ENCODE measurements at regions not wholly inside any gene's neighbourhood (a gene's known extent, or its start where the extent isn't known, plus 50 kb on each side); places are given as distances from the start of the nearest gene placed in this dataset.

- no peak for ATAC-seq
- H3K4me1 ChIP-seq (ENCODE audit: control insufficient read depth, insufficient read depth, low read length), result no peaks in the 10 kb centered on the region
- Mint-ChIP-seq H3K36me3 (peaks cover 11% of the 10 kb centered on the region), H3K27ac (no peak overlapping the region), H3K4me1 (no peaks in the 10 kb centered on the region), H3K4me3 (no peak overlapping the region), H3K27me3 (ENCODE audit: low read depth in 2 of 2) (no peaks in the 10 kb centered on the region), H3K9me3 (peaks cover 8 to 16% of the 10 kb centered on the region in 2 donors)
- peaks cover 9% of the 10 kb centered on the region for H3K9me3 ChIP-seq (ENCODE audit: control insufficient read depth, insufficient read depth, low read length)
- no peaks in the 10 kb centered on the region for H3K27me3 ChIP-seq (ENCODE audit: control insufficient read depth, insufficient read depth, low read length)
- DNase-seq, result no peak
- intact Hi-C loops (cut with micrococcal nuclease), result no loop called here
- no peaks in the 10 kb centered on the region for H3K36me3 ChIP-seq (ENCODE audit: control insufficient read depth, insufficient read depth, low read length)
- H3K27ac ChIP-seq (ENCODE audit: low read length), result no peak overlapping the region
- H3K4me3 ChIP-seq (ENCODE audit: low read length), result no peak overlapping the region
- 60% methylated on average over 1 of the region's 2 CpGs for WGBS (ENCODE audit: insufficient coverage)
- no peak for TF ChIP-seq CTCF (IDR thresholded peaks at IDR 0.05)
These were observed 422.3 kb downstream of the CAAP1 start for GRCh38 chr9:26470284-26470683.

GRCh38 chr9:26463837-26464236 is 428.8 kb downstream of the CAAP1 start:
- Mint-ChIP-seq H3K4me1 (no peaks in the 10 kb centered on the region), H3K4me3 (no peak overlapping the region), H3K27ac (no peak overlapping the region), H3K9me3 (peaks cover 7 to 10% of the 10 kb centered on the region in 2 donors), H3K36me3 (peaks cover 9% of the 10 kb centered on the region), H3K27me3 (ENCODE audit: low read depth in 2 of 2) (no peaks in the 10 kb centered on the region)
- Histone ChIP-seq H3K36me3 (ENCODE audit: control insufficient read depth, insufficient read depth, low read length) (no peaks in the 10 kb centered on the region), H3K9me3 (ENCODE audit: control insufficient read depth, insufficient read depth, low read length) (peaks cover 4% of the 10 kb centered on the region), H3K27ac (ENCODE audit: low read length) (no peak overlapping the region), H3K4me1 (ENCODE audit: control insufficient read depth, insufficient read depth, low read length) (no peaks in the 10 kb centered on the region), H3K27me3 (ENCODE audit: control insufficient read depth, insufficient read depth, low read length) (no peaks in the 10 kb centered on the region), H3K4me3 (ENCODE audit: low read length) (no peak overlapping the region)
- WGBS (ENCODE audit: insufficient coverage), result no CpG with 5 or more reads among the region's 1 CpG
- no peak for ATAC-seq
- TF ChIP-seq CTCF (IDR thresholded peaks at IDR 0.05), result no peak
- no peak for DNase-seq
- intact Hi-C loops (cut with micrococcal nuclease), result no loop called here

- Histone ChIP-seq H3K27me3 (ENCODE audit: control insufficient read depth, insufficient read depth, low read length) (no peaks in the 10 kb centered on the region), H3K4me1 (ENCODE audit: control insufficient read depth, insufficient read depth, low read length) (no peaks in the 10 kb centered on the region), H3K4me3 (ENCODE audit: low read length) (no peak overlapping the region), H3K9me3 (ENCODE audit: control insufficient read depth, insufficient read depth, low read length) (peaks cover 3% of the 10 kb centered on the region), H3K36me3 (ENCODE audit: control insufficient read depth, insufficient read depth, low read length) (no peaks in the 10 kb centered on the region), H3K27ac (ENCODE audit: low read length) (no peak overlapping the region)
- H3K4me3 Mint-ChIP-seq, result no peak overlapping the region
- H3K9me3 Mint-ChIP-seq, result peaks cover 7 to 10% of the 10 kb centered on the region in 2 donors
- no peaks in the 10 kb centered on the region for H3K27me3 Mint-ChIP-seq (ENCODE audit: low read depth in 2 of 2)
- WGBS (ENCODE audit: insufficient coverage), result no CpG with 5 or more reads among the region's 1 CpG
- ATAC-seq, result no peak
- intact Hi-C loops (cut with micrococcal nuclease), result no loop called here
- H3K27ac Mint-ChIP-seq, result no peak overlapping the region
- H3K36me3 Mint-ChIP-seq, result peaks cover 9% of the 10 kb centered on the region
- no peak for TF ChIP-seq CTCF (IDR thresholded peaks at IDR 0.05)
- DNase-seq, result no peak
- H3K4me1 Mint-ChIP-seq, result no peaks in the 10 kb centered on the region
These were observed 429.9 kb downstream of the CAAP1 start for GRCh38 chr9:26462751-26463150.

GRCh38 chr9:26462213-26462612 is 430.4 kb downstream of the CAAP1 start:
- no peak for DNase-seq
- intact Hi-C loops (cut with micrococcal nuclease), result no loop called here
- Mint-ChIP-seq H3K4me1 (no peaks in the 10 kb centered on the region), H3K36me3 (peaks cover 8% of the 10 kb centered on the region), H3K27ac (no peak overlapping the region), H3K27me3 (ENCODE audit: low read depth in 2 of 2) (no peaks in the 10 kb centered on the region), H3K4me3 (no peak overlapping the region), H3K9me3 (peaks cover 7 to 10% of the 10 kb centered on the region in 2 donors)
- H3K36me3 ChIP-seq (ENCODE audit: control insufficient read depth, insufficient read depth, low read length), result no peaks in the 10 kb centered on the region
- no peak overlapping the region for H3K27ac ChIP-seq (ENCODE audit: low read length)
- peaks cover 3% of the 10 kb centered on the region for H3K9me3 ChIP-seq (ENCODE audit: control insufficient read depth, insufficient read depth, low read length)
- no peak for TF ChIP-seq CTCF (IDR thresholded peaks at IDR 0.05)
- H3K4me3 ChIP-seq (ENCODE audit: low read length), result no peak overlapping the region
- H3K4me1 ChIP-seq (ENCODE audit: control insufficient read depth, insufficient read depth, low read length), result no peaks in the 10 kb centered on the region
- no peak for ATAC-seq
- H3K27me3 ChIP-seq (ENCODE audit: control insufficient read depth, insufficient read depth, low read length), result no peaks in the 10 kb centered on the region
- WGBS (ENCODE audit: insufficient coverage), result 27% methylated on average over 1 of the region's 1 CpG

All from natural killer cell (primary cell).